Nephron progenitor cell (in vitro differentiated cells): ENCODE measurements at regions not wholly inside any gene's neighbourhood (a gene's known extent, or its start where the extent isn't known, plus 50 kb on each side); places are given as distances from the start of the nearest gene placed in this dataset.
"Not testable (repeated sequence)": the region's sequence is repeated elsewhere in the genome, so short reads cannot be mapped to it uniquely, and the experiment has no call there.

ENCODE experiments used
- DNase-seq: peaks from one replicate; pipeline ENCODE4 v3.0.0; 2021
- H3K27ac Mint-ChIP-seq: 2 replicates; pipeline ENCODE4 v1.8.0; 2021; ENCODE audit warnings: mild to moderate bottlenecking, moderate library complexity, mixed read lengths
- H3K27me3 Mint-ChIP-seq: 2 replicates; pipeline ENCODE4 v1.8.0; 2021; ENCODE audit warnings: mild to moderate bottlenecking, low read depth, mixed read lengths; ENCODE audit not compliant: poor library complexity
- H3K36me3 Mint-ChIP-seq: 2 replicates; pipeline ENCODE4 v1.8.0; 2021; ENCODE audit warnings: low read depth, mixed read lengths
- H3K4me1 Mint-ChIP-seq: 2 replicates; pipeline ENCODE4 v1.8.0; 2021; ENCODE audit warnings: mixed read lengths
- H3K4me3 Mint-ChIP-seq: 2 replicates; pipeline ENCODE4 v1.8.0; 2021; ENCODE audit warnings: mild to moderate bottlenecking, moderate library complexity, mixed read lengths
- H3K9me3 Mint-ChIP-seq: 2 replicates; pipeline ENCODE4 v1.8.0; 2021; ENCODE audit warnings: mild to moderate bottlenecking, moderate library complexity, mixed read lengths
- CTCF ChIP-seq: fragments of 200-600 bp; sonication (generic); IDR thresholded peaks from 2 replicates; pipeline ENCODE4 v1.5.0; 2021; ENCODE audit warnings: antibody characterized with exemption

DNA sequence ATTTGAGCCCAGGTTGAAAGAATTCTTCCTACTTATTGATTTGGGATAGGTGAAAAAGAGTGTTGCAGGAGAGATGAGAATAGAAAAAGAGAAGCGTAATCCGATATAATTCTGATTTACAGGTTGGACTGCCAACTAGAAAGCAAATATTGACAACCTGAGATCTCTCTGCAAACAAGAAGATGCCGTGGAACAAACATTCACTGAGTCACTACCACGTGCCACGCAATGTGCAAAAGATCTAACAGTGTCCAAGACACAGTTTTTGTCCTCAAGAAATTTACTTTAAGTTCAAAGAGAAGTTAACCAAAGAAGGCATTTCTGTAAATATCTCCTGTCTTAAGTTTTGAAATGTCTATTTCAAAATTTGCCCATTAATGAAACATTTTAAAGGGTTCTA is 578.0 kb upstream of the ARID1B start:
- Mint-ChIP-seq H3K27me3 (no peaks in the 10 kb centered on the region), H3K4me3 (no peak overlapping the region), H3K4me1 (no peaks in the 10 kb centered on the region), H3K36me3 (no peaks in the 10 kb centered on the region), H3K27ac (no peak overlapping the region), H3K9me3 (no peaks in the 10 kb centered on the region)
- no peak for TF ChIP-seq CTCF
- no peak for DNase-seq

DNA sequence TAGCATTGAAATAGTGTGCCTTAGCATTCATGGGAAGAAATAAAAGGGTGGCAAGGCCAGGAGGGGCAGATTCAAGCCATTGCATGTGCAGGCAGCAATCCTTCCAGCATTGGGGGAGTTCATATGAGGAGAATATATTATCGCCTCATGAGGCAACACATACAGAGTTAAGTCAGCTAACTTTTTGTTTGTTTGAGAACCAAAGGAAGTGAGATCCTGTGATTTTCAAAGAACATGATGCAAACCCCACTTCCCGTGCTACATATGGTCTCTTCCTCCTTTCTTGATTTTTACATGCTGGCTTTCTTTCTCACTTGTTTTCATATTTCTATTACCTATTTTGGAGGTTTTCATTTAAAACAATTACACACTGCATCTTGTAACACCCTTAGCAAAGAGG is 579.7 kb upstream of the ARID1B start:
- DNase-seq = no peak
- Mint-ChIP-seq H3K27ac (no peak overlapping the region), H3K4me3 (no peak overlapping the region), H3K4me1 (no peaks in the 10 kb centered on the region), H3K9me3 (no peaks in the 10 kb centered on the region), H3K36me3 (no peaks in the 10 kb centered on the region), H3K27me3 (no peaks in the 10 kb centered on the region)
- no peak for TF ChIP-seq CTCF

GRCh38 chr6:156194981-156195380 is 582.2 kb upstream of the ARID1B start:
- peaks cover 4% of the 10 kb centered on the region for H3K27me3 Mint-ChIP-seq
- TF ChIP-seq CTCF = no peak
- H3K36me3 Mint-ChIP-seq = no peaks in the 10 kb centered on the region
- H3K9me3 Mint-ChIP-seq = no peaks in the 10 kb centered on the region
- no peak overlapping the region for H3K27ac Mint-ChIP-seq
- no peaks in the 10 kb centered on the region for H3K4me1 Mint-ChIP-seq
- no peak for DNase-seq
- H3K4me3 Mint-ChIP-seq = no peak overlapping the region

GRCh38 chr6:156193381-156193780 is 583.8 kb upstream of the ARID1B start:
- Mint-ChIP-seq H3K4me3 (no peak overlapping the region), H3K36me3 (no peaks in the 10 kb centered on the region), H3K4me1 (peaks cover 3% of the 10 kb centered on the region), H3K27me3 (peaks cover 4% of the 10 kb centered on the region), H3K9me3 (no peaks in the 10 kb centered on the region), H3K27ac (no peak overlapping the region)
- DNase-seq = no peak
- TF ChIP-seq CTCF = no peak

- H3K4me3 Mint-ChIP-seq = no peak overlapping the region
- no peaks in the 10 kb centered on the region for H3K9me3 Mint-ChIP-seq
- peaks cover 3% of the 10 kb centered on the region for H3K4me1 Mint-ChIP-seq
- no peak for TF ChIP-seq CTCF
- no peak overlapping the region for H3K27ac Mint-ChIP-seq
- DNase-seq = no peak
- no peaks in the 10 kb centered on the region for H3K36me3 Mint-ChIP-seq
- peaks cover 4% of the 10 kb centered on the region for H3K27me3 Mint-ChIP-seq
Observed at GRCh38 chr6:156191895-156192294, 585.3 kb upstream of the ARID1B start.

GRCh38 chr6:156191390-156191789 is 585.8 kb upstream of the ARID1B start:
- DNase-seq, H3K27ac Mint-ChIP-seq, H3K27me3 Mint-ChIP-seq, H3K4me3 Mint-ChIP-seq, H3K36me3 Mint-ChIP-seq, H3K9me3 Mint-ChIP-seq, H3K4me1 Mint-ChIP-seq: not testable (repeated sequence)
